ENCODE measurements at regions not wholly inside any gene's neighbourhood (a gene's known extent, or its start where the extent isn't known, plus 50 kb on each side); places are given as distances from the start of the nearest gene placed in this dataset.
"Not testable (repeated sequence)": the region's sequence is repeated elsewhere in the genome, so short reads cannot be mapped to it uniquely, and the experiment has no call there.

DNA sequence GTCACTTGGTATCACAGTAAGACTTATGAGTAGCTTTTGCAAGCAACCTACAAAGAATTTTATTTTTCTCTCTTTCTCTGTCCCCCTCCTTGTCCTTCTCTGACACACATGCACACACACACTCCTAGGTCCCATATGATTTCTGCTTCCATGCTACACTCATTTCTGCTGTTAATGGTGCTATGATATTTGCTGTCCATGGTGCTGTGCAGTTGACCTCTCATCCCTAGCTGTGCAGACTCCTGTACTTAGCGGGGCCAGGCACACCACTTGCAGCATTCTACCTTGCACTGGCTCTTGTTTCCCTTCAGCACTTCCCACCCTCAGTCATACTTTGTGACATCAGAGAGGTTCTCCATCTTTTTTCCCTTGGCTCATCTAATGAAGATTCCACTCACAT, 158.9 kb upstream of the CNTNAP4 start:
- Mint-ChIP-seq H3K4me1 (ENCODE audit: unreplicated experiment) (no peaks in the 10 kb centered on the region), H3K27ac (ENCODE audit: unreplicated experiment) (no peak overlapping the region), H3K36me3 (ENCODE audit: low read depth, unreplicated experiment) (peaks cover 7% of the 10 kb centered on the region), H3K27me3 (ENCODE audit: unreplicated experiment) (no peaks in the 10 kb centered on the region), H3K9me3 (ENCODE audit: unreplicated experiment) (peaks cover 23% of the 10 kb centered on the region), H3K4me3 (ENCODE audit: unreplicated experiment) (no peak overlapping the region)
- no peak for DNase-seq (ENCODE audit: low spot score)
- no peak for TF ChIP-seq CTCF (IDR thresholded peaks at IDR 0.05; ENCODE audit: unreplicated experiment)

DNA sequence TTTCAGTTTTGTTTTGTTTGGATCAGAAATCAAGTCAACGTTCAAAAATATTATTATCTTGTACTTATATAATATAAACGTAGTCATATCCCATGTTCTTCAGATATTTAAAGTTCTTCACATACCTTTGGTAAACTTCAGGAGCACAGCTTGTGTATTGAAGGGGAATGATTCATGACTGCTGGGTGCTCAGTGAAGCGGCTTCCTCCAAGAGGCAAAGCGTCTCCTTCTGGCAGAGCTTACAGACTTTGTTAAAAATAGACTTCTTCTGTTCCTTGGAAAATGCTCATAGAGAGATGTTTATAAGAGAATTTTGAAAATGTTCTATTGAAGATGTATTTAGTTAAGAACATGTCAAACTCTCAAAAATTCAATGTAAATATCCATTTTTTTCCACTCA, 155.6 kb upstream of the CNTNAP4 start:
- TF ChIP-seq CTCF (IDR thresholded peaks at IDR 0.05; ENCODE audit: unreplicated experiment), result no peak
- Mint-ChIP-seq H3K4me1 (ENCODE audit: unreplicated experiment) (no peaks in the 10 kb centered on the region), H3K9me3 (ENCODE audit: unreplicated experiment) (peaks cover 18% of the 10 kb centered on the region), H3K27ac (ENCODE audit: unreplicated experiment) (no peak overlapping the region), H3K27me3 (ENCODE audit: unreplicated experiment) (no peaks in the 10 kb centered on the region), H3K4me3 (ENCODE audit: unreplicated experiment) (no peak overlapping the region), H3K36me3 (ENCODE audit: low read depth, unreplicated experiment) (peaks cover 7% of the 10 kb centered on the region)
- DNase-seq (ENCODE audit: low spot score), result no peak

- Mint-ChIP-seq H3K36me3 (ENCODE audit: low read depth, unreplicated experiment) (no peaks in the 10 kb centered on the region), H3K9me3 (ENCODE audit: unreplicated experiment) (peaks cover 6% of the 10 kb centered on the region), H3K27me3 (ENCODE audit: unreplicated experiment) (no peaks in the 10 kb centered on the region), H3K27ac (ENCODE audit: unreplicated experiment) (no peak overlapping the region), H3K4me3 (ENCODE audit: unreplicated experiment) (no peak overlapping the region), H3K4me1 (ENCODE audit: unreplicated experiment) (no peaks in the 10 kb centered on the region)
- no peak for TF ChIP-seq CTCF (IDR thresholded peaks at IDR 0.05; ENCODE audit: unreplicated experiment)
- DNase-seq (ENCODE audit: low spot score), result no peak
These were observed 153.2 kb upstream of the CNTNAP4 start for GRCh38 chr16:76123966-76124365.

DNA sequence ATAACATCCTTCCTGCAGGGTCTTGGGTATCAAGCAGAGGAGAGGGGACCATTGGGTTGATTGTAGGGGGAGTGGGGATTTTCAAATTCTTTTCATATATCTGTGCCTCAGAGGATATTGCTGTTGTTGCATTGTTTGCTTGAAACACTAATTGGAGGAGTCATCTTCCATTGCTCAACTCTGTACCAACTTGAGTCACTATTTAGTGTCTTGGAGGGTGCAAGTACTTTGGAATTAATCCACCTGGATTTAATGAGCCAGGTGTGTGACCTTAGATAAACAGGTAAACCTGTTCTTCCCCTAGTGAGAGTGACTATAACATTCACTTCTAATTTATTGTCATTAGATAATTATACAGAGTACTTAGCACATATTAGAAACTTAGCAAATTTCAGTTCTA, 151.3 kb upstream of the CNTNAP4 start:
- peaks cover 10% of the 10 kb centered on the region for H3K9me3 Mint-ChIP-seq (ENCODE audit: unreplicated experiment)
- no peaks in the 10 kb centered on the region for H3K4me1 Mint-ChIP-seq (ENCODE audit: unreplicated experiment)
- H3K27ac Mint-ChIP-seq (ENCODE audit: unreplicated experiment), result no peak overlapping the region
- DNase-seq (ENCODE audit: low spot score), result no peak
- no peak overlapping the region for H3K4me3 Mint-ChIP-seq (ENCODE audit: unreplicated experiment)
- H3K27me3 Mint-ChIP-seq (ENCODE audit: unreplicated experiment), result no peaks in the 10 kb centered on the region
- no peak for TF ChIP-seq CTCF (IDR thresholded peaks at IDR 0.05; ENCODE audit: unreplicated experiment)
- no peaks in the 10 kb centered on the region for H3K36me3 Mint-ChIP-seq (ENCODE audit: low read depth, unreplicated experiment)

DNA sequence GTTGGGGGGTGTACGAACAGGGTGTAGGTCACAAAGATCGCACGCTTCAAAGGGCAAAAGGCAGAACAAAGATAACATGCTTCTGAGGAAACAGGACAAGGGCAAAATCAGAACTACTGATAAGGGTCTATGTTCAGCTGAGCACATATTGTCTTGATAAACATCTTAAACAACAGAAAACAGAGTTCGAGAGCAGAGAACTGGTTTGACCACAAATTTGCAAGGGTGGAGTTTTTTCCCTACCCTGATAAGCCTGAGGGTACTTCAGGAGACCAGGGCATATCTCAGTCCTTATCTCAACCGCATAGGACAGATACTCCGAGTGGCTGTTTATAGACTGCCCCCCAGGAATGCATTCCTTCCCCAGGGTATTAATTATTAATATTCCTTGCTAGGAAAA, 139.1 kb upstream of the CNTNAP4 start:
- H3K27me3 Mint-ChIP-seq (ENCODE audit: unreplicated experiment); H3K9me3 Mint-ChIP-seq (ENCODE audit: unreplicated experiment); H3K4me3 Mint-ChIP-seq (ENCODE audit: unreplicated experiment); H3K4me1 Mint-ChIP-seq (ENCODE audit: unreplicated experiment); DNase-seq (ENCODE audit: low spot score); H3K27ac Mint-ChIP-seq (ENCODE audit: unreplicated experiment); H3K36me3 Mint-ChIP-seq (ENCODE audit: low read depth, unreplicated experiment): not testable (repeated sequence)

GRCh38 chr16:76157629-76158028, 119.6 kb upstream of the CNTNAP4 start:
- Mint-ChIP-seq H3K4me1 (ENCODE audit: unreplicated experiment) (no peaks in the 10 kb centered on the region), H3K36me3 (ENCODE audit: low read depth, unreplicated experiment) (no peaks in the 10 kb centered on the region), H3K27me3 (ENCODE audit: unreplicated experiment) (no peaks in the 10 kb centered on the region), H3K27ac (ENCODE audit: unreplicated experiment) (no peak overlapping the region), H3K9me3 (ENCODE audit: unreplicated experiment) (no peaks in the 10 kb centered on the region), H3K4me3 (ENCODE audit: unreplicated experiment) (no peak overlapping the region)
- no peak for TF ChIP-seq CTCF (IDR thresholded peaks at IDR 0.05; ENCODE audit: unreplicated experiment)
- DNase-seq (ENCODE audit: low spot score), result no peak
